SK-N-MC (cell line): ENCODE measurements at regions not wholly inside any gene's neighbourhood (a gene's known extent, or its start where the extent isn't known, plus 50 kb on each side); places are given as distances from the start of the nearest gene placed in this dataset.

Source experiments
- EZH2 ChIP-seq: fragments of 200-600 bp; sonication (generic); IDR thresholded peaks from one replicate; pipeline ENCODE4 v1.6.1; 2017; ENCODE audit warnings: antibody characterized with exemption
- POLR2AphosphoS5 ChIP-seq: IDR thresholded peaks from 2 replicates; pipeline ENCODE4 v1.6.1; 2012; ENCODE audit warnings: mild to moderate bottlenecking, low read depth, low read length, borderline replicate concordance

DNA sequence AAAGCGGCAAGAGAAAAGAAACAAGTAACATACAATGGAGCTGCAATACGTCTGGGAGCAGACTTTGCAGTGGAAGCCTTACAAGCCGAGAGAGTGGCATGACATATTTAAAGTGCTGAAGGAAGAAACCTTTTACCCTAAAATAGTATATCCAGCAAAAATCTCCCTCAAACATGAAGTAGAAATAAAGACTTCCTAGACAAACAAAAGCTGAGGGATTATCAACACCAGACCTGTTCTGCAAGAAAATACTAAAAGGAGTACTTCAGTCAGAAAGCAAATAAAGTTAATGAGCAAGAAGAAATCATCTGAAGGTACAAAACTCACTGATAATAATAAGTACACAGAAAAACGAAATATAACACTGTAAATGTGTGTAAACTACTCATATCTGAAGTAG, 77.5 kb upstream of the ABCD2 start:
- TF ChIP-seq EZH2, result no peak
- TF ChIP-seq POLR2AphosphoS5, result no peak
